ELR (cell line): ENCODE measurements at regions not wholly inside any gene's neighbourhood (a gene's known extent, or its start where the extent isn't known, plus 50 kb on each side); places are given as distances from the start of the nearest gene placed in this dataset.
A peak's percentile ranks its signal among the peaks of the same experiment; 100 is the strongest.

Experiments used
- DNase-seq: peaks from one replicate; pipeline ENCODE4 v3.0.0-alpha.2; 2015; ENCODE audit warnings: low read depth

DNA sequence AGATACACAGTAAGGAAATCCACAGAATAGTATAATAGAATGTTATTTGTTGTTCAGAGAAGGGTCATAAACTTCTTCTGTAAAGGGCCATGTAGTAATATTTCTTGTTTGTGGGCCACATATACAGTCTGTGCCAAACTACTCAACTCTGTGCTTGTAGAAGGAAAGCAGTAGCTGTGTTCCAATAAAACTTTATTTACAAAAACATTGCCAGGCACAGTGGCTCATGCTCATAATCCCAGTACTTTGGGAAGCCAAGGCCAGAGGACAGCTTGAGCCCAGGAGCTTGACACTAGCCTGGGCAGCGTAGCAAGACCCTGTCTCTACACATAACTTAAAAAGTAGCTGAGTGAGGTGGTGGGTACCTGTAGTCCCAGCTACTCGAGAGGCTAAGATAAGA, 612.8 kb upstream of the PSMD7 start:
- no peak for DNase-seq

GRCh38 chr16:73672135-73672534, 624.2 kb upstream of the ZFHX3 start:
- no peak for DNase-seq

- no peak for DNase-seq
Measured at GRCh38 chr16:73670836-73671820, 623.2 kb upstream of the ZFHX3 start.

GRCh38 chr16:73669535-73670274, 621.8 kb upstream of the ZFHX3 start:
- no peak for DNase-seq

DNA sequence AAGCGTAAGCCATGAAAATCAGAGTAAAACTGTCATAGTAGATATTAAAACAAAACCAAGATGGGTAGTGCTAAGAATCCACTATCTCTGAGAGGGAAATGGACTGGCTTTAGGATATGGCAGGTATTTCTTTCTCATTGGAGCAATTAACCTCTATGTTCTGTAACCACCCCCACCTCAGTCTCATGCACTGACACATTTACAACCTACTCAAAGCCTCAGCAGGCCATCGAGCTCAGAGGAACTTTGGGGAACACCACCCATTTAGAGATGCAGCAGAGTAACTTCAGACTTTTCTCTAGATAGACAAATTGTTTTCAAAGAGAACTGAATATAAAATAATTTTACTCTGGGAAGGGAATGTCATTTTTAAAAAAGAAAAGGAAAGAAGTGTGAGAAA, 615.8 kb upstream of the ZFHX3 start:
- no peak for DNase-seq

- no peak for DNase-seq
Measured at GRCh38 chr16:73636196-73636595, 588.3 kb upstream of the ZFHX3 start.

DNA sequence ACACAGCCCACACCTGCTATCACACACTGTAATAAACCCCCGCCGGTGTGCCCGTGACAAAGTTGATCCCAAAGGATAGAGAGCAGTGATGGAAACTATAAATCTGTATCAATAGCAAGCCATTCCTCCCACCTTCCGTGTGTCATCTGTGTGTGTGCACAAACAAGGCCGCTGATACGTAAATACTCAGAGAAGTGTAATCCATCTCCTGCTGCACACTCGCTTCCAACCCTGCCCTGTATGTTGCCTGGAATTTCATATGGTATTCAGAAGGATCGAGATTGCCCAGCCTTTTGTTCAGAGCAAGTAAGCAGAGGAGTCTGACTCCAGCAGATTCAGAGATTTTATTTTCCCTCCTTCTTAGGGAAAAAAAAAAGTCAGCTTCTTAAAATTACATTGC, 581.1 kb upstream of the ZFHX3 start:
- no peak for DNase-seq

DNA sequence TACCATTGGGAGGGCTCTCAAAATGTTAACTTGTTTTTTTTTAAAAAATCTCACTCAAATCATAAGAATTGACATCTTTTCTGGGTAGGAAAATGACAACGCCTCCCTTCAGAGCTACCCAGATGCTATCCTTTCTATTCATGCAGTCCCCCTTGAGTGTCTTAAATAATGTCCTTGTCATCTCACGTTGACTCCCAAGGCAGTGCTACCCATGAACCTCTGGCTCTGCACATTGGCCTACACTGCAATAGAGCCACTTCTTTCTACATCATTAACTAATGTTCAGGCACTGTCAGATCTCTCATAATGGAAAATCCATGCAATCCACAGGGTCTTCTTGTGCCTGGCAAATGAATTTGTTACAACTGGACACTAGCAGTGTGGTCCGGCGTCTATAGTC, 569.8 kb upstream of the ZFHX3 start:
- no peak for DNase-seq

DNA sequence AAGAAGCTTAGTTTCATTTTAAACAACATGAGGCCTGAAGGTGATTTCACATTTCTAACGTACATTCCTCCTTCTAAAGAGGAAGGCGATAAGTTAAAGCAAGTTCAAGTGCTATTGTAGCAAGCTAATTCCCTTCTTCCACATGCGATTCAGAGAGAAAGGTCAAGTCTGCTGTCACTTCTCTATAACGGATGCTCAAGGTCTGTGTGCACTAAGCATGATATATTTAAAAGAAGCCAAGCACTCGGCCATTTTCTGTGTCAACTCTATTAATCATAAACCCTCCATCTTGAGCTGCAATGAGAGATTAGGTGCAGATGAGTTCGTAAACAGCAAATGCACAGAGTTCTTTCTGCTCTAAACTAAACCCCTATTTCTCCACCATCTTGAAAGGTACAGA, 568.8 kb upstream of the ZFHX3 start:
- DNase-seq = no peak

- DNase-seq = peak; percentile 10
Measured at GRCh38 chr16:73616166-73616753, 568.3 kb upstream of the ZFHX3 start.

GRCh38 chr16:73615071-73615940, 567.4 kb upstream of the ZFHX3 start:
- no peak for DNase-seq

GRCh38 chr16:73614131-73614530, 566.2 kb upstream of the ZFHX3 start:
- no peak for DNase-seq

- DNase-seq = no peak
Measured at GRCh38 chr16:73610605-73611156, 562.8 kb upstream of the ZFHX3 start.

DNA sequence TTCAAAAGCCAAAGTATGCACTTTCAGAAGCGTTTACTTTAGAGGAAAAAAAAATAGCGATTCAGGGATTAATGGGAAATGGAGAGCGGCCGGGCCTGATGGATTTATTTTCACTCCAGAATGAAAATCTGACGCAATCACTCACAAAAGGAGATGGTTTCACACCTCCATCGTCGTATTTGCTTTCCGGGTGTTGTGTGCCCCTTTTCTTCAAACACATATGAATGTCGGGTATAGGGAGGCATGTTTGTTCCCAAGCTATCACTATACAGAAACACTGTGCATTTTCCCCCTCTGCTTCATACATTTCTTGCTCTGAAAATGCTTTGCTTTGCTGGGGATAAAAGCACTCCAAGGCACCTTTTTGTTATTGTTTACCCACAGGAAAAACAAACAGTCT, 562.2 kb upstream of the ZFHX3 start:
- no peak for DNase-seq

DNA sequence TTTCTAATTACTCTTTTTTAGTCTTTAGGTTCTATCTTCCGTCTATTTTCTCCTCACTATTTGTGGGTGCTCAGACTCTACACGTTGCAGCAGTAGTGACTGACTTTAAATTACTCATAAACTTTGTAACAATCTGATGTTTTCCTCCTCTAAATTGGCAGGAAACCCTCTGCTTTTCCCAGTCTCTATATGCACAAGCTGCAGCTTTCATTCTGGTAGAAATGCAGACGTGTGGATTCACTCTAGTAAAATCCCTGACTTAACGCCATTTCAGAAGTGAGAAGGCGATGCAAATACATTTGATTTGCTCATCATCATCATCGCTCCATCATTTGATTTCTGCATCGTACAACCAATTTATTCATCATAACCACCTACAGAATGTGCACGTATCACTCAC, 561.0 kb upstream of the ZFHX3 start:
- DNase-seq = no peak

GRCh38 chr16:73605309-73605708, 557.4 kb upstream of the ZFHX3 start:
- no peak for DNase-seq

- DNase-seq = no peak
Measured at GRCh38 chr16:73601911-73602310, 554.0 kb upstream of the ZFHX3 start.

- DNase-seq = no peak
Measured at GRCh38 chr16:73599870-73600269, 551.9 kb upstream of the ZFHX3 start.

DNA sequence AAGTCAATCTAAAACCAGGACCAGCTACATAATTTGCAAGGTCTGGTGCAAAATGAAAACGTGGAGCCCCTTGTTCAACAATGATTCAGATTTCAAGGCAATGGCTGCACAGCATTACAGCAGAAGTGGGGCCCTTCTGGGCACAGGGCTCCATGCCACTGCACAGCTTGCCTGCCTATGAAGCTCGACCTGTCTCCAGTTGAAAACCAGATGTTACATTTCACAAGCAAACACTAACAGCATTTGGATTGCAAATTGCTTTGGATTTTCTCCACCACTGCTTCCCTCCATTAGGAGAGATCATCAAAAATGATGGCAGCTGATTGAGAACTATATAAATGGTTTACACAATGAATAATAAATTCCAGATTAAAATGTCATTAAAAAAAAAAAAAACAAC, 551.4 kb upstream of the ZFHX3 start:
- DNase-seq = no peak

GRCh38 chr16:73584157-73584556, 536.2 kb upstream of the ZFHX3 start:
- no peak for DNase-seq

GRCh38 chr16:73572135-73572828, 524.4 kb upstream of the ZFHX3 start:
- DNase-seq = peak; percentile 3
